ENCODE measurements at regions not wholly inside any gene's neighbourhood (a gene's known extent, or its start where the extent isn't known, plus 50 kb on each side); places are given as distances from the start of the nearest gene placed in this dataset.
"Not testable (repeated sequence)": the region's sequence is repeated elsewhere in the genome, so short reads cannot be mapped to it uniquely, and the experiment has no call there.

- no peak for DNase-seq (ENCODE audit: low spot score)
Observed at GRCh38 chr20:51175724-51176123, 152.8 kb upstream of the KCNG1 start.

GRCh38 chr20:51175156-51175555 lies 152.2 kb upstream of the KCNG1 start:
- DNase-seq (ENCODE audit: low spot score) = no peak
- TF ChIP-seq CTCF (IDR thresholded peaks at IDR 0.05) = no peak
- Histone ChIP-seq H3K27ac (no peak overlapping the region), H3K4me3 (no peak overlapping the region)

More at GRCh38 chr20:51175724-51176123, 152.8 kb upstream of the KCNG1 start:
- no peak overlapping the region for H3K4me3 ChIP-seq
- no peak overlapping the region for H3K27ac ChIP-seq
- no peak for TF ChIP-seq CTCF (IDR thresholded peaks at IDR 0.05)

- TF ChIP-seq CTCF (IDR thresholded peaks at IDR 0.05) = no peak
- Histone ChIP-seq H3K4me3 (no peak overlapping the region), H3K27ac (no peak overlapping the region)
- DNase-seq (ENCODE audit: low spot score) = peak; percentile 1
Observed at GRCh38 chr20:51174536-51174935, 151.6 kb upstream of the KCNG1 start.

- TF ChIP-seq CTCF (IDR thresholded peaks at IDR 0.05) = no peak
- no peak overlapping the region for H3K27ac ChIP-seq
- H3K4me3 ChIP-seq = no peak overlapping the region
- DNase-seq (ENCODE audit: low spot score) = peak; percentile 22
Observed at GRCh38 chr20:51172558-51173428, 149.9 kb upstream of the KCNG1 start.

- Histone ChIP-seq H3K4me3 (no peak overlapping the region), H3K27ac (no peak overlapping the region)
- TF ChIP-seq CTCF (IDR thresholded peaks at IDR 0.05) = no peak
- DNase-seq (ENCODE audit: low spot score) = no peak
Observed at GRCh38 chr20:51171141-51171540, 148.2 kb upstream of the KCNG1 start.

- no peak for TF ChIP-seq CTCF (IDR thresholded peaks at IDR 0.05)
- Histone ChIP-seq H3K27ac (no peak overlapping the region), H3K4me3 (no peak overlapping the region)
- no peak for DNase-seq (ENCODE audit: low spot score)
Observed at GRCh38 chr20:51169813-51170212, 146.9 kb upstream of the KCNG1 start.

- DNase-seq (ENCODE audit: low spot score); H3K4me3 ChIP-seq; H3K27ac ChIP-seq: not testable (repeated sequence)
Observed at GRCh38 chr20:51167911-51168310, 145.0 kb upstream of the KCNG1 start.

Data from coronary artery (tissue), 2 donors.